ACC112 (cell line): ENCODE measurements at regions not wholly inside any gene's neighbourhood (a gene's known extent, or its start where the extent isn't known, plus 50 kb on each side); places are given as distances from the start of the nearest gene placed in this dataset.
A peak's percentile ranks its signal among the peaks of the same experiment; 100 is the strongest.
"Not testable (repeated sequence)": the region's sequence is repeated elsewhere in the genome, so short reads cannot be mapped to it uniquely, and the experiment has no call there.

ENCODE experiments used
- H2AFZ ChIP-seq: fragments of 200-600 bp; sonication (generic); one replicate; pipeline ENCODE4 v1.6.0; 2017; ENCODE audit warnings: antibody characterized with exemption, low read length; ENCODE audit not compliant: unreplicated experiment
- H3K27ac ChIP-seq: fragments of 200-600 bp; sonication (generic); 2 replicates; pipeline ENCODE4 v1.5.1; 2014; ENCODE audit warnings: low read depth, mild to moderate bottlenecking, antibody characterized with exemption, low read length, moderate library complexity
- H3K27me3 ChIP-seq: fragments of 200-600 bp; sonication (generic); 2 replicates; pipeline ENCODE4 v1.6.1; 2014; ENCODE audit warnings: mild to moderate bottlenecking, antibody characterized with exemption, low read length, moderate library complexity, mixed read lengths; ENCODE audit not compliant: insufficient read depth
- H3K36me3 ChIP-seq: fragments of 200-600 bp; sonication (generic); 2 replicates; pipeline ENCODE4 v1.6.1; 2016; ENCODE audit warnings: mild to moderate bottlenecking, antibody characterized with exemption, low read length, moderate library complexity, mixed read lengths; ENCODE audit not compliant: insufficient read depth
- H3K4me1 ChIP-seq: fragments of 200-600 bp; sonication (generic); one replicate; pipeline ENCODE4 v1.6.1; 2016; ENCODE audit warnings: low read length, mixed read lengths; ENCODE audit not compliant: insufficient read depth, unreplicated experiment, control insufficient read depth
- H3K4me3 ChIP-seq: fragments of 200-600 bp; sonication (generic); 2 replicates; pipeline ENCODE4 v1.5.1; 2014; ENCODE audit warnings: mild to moderate bottlenecking, low read depth, low read length
- H3K79me2 ChIP-seq: fragments of 200-600 bp; sonication (generic); one replicate; pipeline ENCODE4 v1.6.0; 2016; ENCODE audit warnings: low read length; ENCODE audit not compliant: control insufficient read depth, unreplicated experiment, insufficient read depth

DNA sequence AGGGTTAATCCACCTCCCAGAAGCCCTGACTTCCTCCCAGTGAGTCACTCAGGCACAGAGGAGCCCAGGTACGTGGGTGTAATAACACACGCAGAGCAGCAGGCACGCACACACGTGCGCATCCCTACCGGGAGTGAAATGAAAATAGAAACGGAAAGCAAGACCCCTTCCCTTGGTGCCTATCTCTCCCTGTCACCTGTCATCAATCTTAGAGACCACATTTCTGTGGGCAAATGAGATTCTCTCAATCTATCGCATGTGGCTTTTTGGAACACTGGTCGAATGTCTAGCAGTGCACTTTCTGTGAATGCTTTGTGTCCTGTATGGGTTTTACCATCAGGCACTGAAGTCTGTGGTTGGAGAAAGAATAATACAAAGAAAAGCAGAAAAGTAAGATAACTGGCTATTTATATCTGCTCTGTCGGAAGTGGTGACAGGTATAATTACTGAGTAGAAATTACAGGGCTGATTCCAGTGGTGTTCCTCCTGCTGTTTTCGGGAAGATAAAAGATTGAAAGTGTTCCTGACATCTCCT is 137.7 kb upstream of the GRIA1 start:
- Histone ChIP-seq H3K4me1 (no peaks in the 10 kb centered on the region), H3K4me3 (no peak overlapping the region), H3K36me3 (no peaks in the 10 kb centered on the region), H3K27me3 (peaks cover 21% of the 10 kb centered on the region), H3K27ac (no peak overlapping the region), H3K79me2 (no peaks in the 10 kb centered on the region), H2AFZ (no peak overlapping the region)

- Histone ChIP-seq H3K79me2 (no peaks in the 10 kb centered on the region), H3K4me3 (no peak overlapping the region), H2AFZ (peak overlapping the region; percentile 67), H3K27me3 (no peaks in the 10 kb centered on the region), H3K36me3 (no peaks in the 10 kb centered on the region), H3K4me1 (no peaks in the 10 kb centered on the region), H3K27ac (no peak overlapping the region)
Measured at GRCh38 chr5:153357493-153358112, 132.9 kb upstream of the GRIA1 start.

DNA sequence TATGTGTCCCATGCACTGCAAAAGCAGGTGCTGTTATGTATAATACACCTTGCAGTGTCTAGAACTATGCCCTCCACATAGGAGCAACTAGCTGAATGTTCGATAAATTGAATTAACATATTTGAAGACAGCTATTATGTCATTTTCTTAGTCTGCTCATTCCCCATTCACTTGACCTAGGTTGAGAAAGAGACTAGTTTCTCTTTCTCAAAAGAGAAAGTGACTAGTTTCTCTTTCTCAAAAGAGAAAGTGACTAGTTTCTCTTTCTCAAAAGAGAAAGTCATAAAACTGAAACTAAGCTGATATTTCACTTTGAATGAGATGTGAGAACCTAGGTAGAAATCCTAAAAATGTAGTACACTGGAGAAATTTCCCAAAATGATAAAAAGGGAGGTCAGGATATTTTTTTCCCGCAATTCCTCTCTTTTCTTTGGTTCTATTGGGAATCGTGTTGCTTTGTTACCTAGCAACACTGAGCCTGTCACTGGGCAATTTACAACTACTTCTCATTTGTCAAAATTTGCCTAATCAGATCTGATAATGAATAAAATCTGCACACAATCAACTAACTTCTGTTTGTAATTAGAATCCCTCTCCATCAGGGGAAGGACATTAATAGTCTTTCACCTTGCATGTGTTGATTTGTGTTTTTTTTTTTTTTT is 132.0 kb upstream of the GRIA1 start:
- Histone ChIP-seq H3K79me2 (no peaks in the 10 kb centered on the region), H3K4me1 (no peaks in the 10 kb centered on the region), H3K36me3 (no peaks in the 10 kb centered on the region), H3K27me3 (no peaks in the 10 kb centered on the region), H2AFZ (peak overlapping the region; percentile 77), H3K27ac (no peak overlapping the region), H3K4me3 (peak overlapping the region; percentile 65)

- H3K4me1 ChIP-seq = no peaks in the 10 kb centered on the region
- no peaks in the 10 kb centered on the region for H3K36me3 ChIP-seq
- H3K79me2 ChIP-seq = no peaks in the 10 kb centered on the region
- H3K27ac ChIP-seq = no peak overlapping the region
- H3K27me3 ChIP-seq = no peaks in the 10 kb centered on the region
- no peak overlapping the region for H3K4me3 ChIP-seq
- H2AFZ ChIP-seq = no peak overlapping the region
Measured at GRCh38 chr5:153360860-153361259, 129.6 kb upstream of the GRIA1 start.

- Histone ChIP-seq H3K4me1 (no peaks in the 10 kb centered on the region), H3K79me2 (no peaks in the 10 kb centered on the region), H3K4me3 (no peak overlapping the region), H2AFZ (no peak overlapping the region), H3K27me3 (no peaks in the 10 kb centered on the region), H3K27ac (no peak overlapping the region), H3K36me3 (no peaks in the 10 kb centered on the region)
Measured at GRCh38 chr5:153361735-153362409, 128.6 kb upstream of the GRIA1 start.

GRCh38 chr5:153365547-153365946 is 124.9 kb upstream of the GRIA1 start:
- Histone ChIP-seq H3K79me2 (no peaks in the 10 kb centered on the region), H3K4me3 (no peak overlapping the region), H3K4me1 (no peaks in the 10 kb centered on the region), H3K27ac (no peak overlapping the region), H3K27me3 (no peaks in the 10 kb centered on the region), H2AFZ (no peak overlapping the region), H3K36me3 (no peaks in the 10 kb centered on the region)

- Histone ChIP-seq H2AFZ (no peak overlapping the region), H3K4me3 (no peak overlapping the region), H3K27me3 (no peaks in the 10 kb centered on the region), H3K27ac (no peak overlapping the region), H3K36me3 (no peaks in the 10 kb centered on the region), H3K79me2 (no peaks in the 10 kb centered on the region), H3K4me1 (no peaks in the 10 kb centered on the region)
Measured at GRCh38 chr5:153367466-153367865, 123.0 kb upstream of the GRIA1 start.

DNA sequence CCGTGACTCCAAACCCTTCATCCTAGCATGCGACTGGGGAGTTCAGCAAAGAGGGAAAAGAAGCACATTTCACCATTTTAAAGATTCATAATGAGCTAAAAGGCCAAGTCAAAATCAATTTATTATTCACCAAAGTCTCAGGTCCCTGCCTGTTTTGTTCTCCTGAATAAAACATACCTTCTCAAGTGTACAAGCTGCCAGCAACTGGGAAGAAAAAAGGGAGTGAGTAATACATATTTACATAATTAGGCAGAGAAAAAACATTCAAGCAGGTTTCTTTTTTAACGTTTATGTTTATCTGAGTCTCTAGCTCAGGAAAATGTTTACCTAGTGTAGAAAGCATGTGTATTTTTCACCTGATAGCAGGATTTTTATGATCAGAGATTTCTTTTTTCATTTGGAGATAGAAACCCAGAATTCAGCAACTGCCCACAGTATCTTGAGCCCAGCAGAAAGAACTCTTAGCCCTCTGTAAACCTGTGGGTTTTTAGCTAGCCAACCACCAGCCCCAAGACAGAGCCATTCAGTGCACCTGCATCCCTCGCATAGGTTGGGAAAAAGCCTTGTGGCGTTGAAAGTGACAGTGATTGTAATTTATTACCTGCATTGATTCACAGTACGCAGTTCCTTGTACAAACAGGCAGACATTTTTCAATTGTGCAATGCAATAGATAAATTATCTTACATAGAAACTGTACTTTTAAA is 117.9 kb upstream of the GRIA1 start:
- no peak overlapping the region for H3K4me3 ChIP-seq
- H3K27me3 ChIP-seq = no peaks in the 10 kb centered on the region
- H3K4me1 ChIP-seq = no peaks in the 10 kb centered on the region
- H3K27ac ChIP-seq = no peak overlapping the region
- H3K79me2 ChIP-seq = no peaks in the 10 kb centered on the region
- no peak overlapping the region for H2AFZ ChIP-seq
- H3K36me3 ChIP-seq = no peaks in the 10 kb centered on the region

DNA sequence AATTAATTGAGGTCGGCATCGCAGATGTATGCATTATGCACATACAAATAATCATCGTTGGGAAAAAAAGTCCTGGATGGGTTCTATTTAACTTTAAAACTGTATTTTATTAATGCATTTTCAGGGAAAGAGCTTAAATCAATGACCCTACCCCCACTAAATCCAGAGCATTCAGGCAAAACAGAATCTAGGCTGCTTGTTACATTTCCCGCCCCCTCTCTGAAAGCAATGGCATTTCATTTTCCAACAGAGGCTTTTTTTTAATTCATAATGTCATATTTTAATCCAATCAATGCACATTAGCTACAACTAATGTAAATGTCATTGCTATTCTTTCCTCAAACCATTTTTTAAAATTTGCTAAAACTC is 117.4 kb upstream of the GRIA1 start:
- Histone ChIP-seq H3K4me3 (no peak overlapping the region), H3K79me2 (no peaks in the 10 kb centered on the region), H3K4me1 (no peaks in the 10 kb centered on the region), H3K36me3 (no peaks in the 10 kb centered on the region), H2AFZ (no peak overlapping the region), H3K27me3 (no peaks in the 10 kb centered on the region), H3K27ac (no peak overlapping the region)

DNA sequence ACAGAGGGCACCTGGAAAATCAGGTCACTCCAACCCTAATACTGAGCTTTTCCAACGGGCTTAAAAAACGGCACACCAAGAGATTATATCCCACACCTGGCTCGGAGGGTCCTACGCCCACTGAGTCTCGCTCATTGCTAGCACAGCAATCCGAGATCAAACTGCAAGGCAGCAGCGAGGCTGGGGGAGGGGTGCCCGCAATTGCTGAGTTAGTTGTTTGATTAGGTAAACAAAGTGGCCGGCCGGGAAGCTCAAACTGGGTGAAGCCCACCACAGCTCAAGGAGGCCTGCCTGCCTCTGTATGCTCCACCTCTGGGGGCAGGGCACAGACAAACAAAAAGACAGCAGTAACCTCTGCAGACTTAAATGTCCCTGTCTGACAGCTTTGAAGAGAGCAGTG is 108.8 kb upstream of the GRIA1 start:
- not testable (repeated sequence) for H3K4me1 ChIP-seq, H3K4me3 ChIP-seq, H3K27ac ChIP-seq, H3K27me3 ChIP-seq, H3K36me3 ChIP-seq, H3K79me2 ChIP-seq, H2AFZ ChIP-seq
